Kasumi-1 (cell line): ENCODE measurements at regions not wholly inside any gene's neighbourhood (a gene's known extent, or its start where the extent isn't known, plus 50 kb on each side); places are given as distances from the start of the nearest gene placed in this dataset.
"Not testable (repeated sequence)": the region's sequence is repeated elsewhere in the genome, so short reads cannot be mapped to it uniquely, and the experiment has no call there.

Experiments
- DNase-seq, 2 experiments: peaks; one replicate each; lab custom pipeline; 2025; lab: John Stamatoyannopoulos, UW

DNA sequence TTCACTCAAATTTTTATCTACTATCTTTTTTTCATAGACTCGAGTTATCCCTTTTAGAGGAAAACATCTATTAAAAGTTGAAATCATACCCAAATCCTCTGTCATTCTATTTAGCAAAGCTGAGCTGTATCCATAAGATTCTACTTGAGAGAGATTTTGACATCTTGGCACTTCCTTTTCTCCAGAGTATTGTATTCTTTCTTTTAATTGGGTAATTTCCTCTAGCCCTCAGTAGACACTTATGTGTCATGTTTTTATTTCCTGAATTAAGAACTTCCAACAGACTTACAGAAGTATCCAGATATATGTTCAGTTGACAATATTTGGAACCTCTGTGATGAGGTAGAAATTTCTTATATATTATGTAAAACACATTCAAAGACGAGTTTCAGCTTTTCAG, 201.6 kb upstream of the NR3C2 start:
- peak; percentile 46 to 50 for DNase-seq

GRCh38 chr4:148642907-148643306, 200.7 kb upstream of the NR3C2 start:
- no peak for DNase-seq

DNA sequence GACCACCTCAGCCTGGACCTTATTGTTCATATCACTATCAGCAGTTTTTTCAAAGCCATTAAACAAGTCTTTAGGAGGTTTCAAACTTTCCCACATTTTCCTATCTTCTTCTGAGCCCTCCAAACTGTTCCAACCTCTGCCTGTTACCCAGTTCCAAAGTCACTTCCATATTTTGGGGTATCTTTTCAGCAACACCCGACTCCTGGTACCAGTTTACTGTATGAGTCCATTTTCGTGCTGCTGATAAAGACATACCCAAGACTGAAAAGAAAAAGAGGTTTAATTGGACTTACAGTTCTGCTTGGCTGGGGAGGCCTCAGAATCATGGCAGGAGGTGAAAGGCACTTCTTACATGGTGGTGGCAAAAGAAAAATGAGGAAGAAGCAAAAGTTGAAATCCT, 195.9 kb upstream of the NR3C2 start:
- not testable (repeated sequence) for DNase-seq

GRCh38 chr4:148637453-148637852, 195.2 kb upstream of the NR3C2 start:
- not testable (repeated sequence) for DNase-seq

DNA sequence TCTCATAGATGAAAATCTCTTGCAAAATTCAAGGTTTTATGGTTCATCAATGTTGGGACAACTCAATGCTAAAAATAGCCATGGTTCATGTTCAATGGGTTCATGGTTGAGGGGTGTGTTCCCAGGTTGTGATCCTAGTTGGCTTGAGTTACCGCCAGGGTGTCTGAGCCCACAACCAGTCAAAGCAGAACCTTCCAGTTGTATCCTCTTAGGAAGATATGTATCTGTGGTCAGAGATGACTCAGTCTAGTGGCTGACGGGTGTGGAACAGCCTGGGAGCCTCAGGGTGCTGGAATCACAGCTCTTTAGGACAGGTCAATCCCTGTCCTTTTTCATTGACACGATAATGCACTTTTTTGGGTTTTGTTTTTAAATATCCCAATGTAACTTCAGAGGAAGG, 192.3 kb upstream of the NR3C2 start:
- DNase-seq, result peak; percentile 22 to 49

- no peak for DNase-seq
Observed at GRCh38 chr4:148633720-148634119, 191.5 kb upstream of the NR3C2 start.

GRCh38 chr4:148632476-148632875, 190.3 kb upstream of the NR3C2 start:
- DNase-seq, result no peak

DNA sequence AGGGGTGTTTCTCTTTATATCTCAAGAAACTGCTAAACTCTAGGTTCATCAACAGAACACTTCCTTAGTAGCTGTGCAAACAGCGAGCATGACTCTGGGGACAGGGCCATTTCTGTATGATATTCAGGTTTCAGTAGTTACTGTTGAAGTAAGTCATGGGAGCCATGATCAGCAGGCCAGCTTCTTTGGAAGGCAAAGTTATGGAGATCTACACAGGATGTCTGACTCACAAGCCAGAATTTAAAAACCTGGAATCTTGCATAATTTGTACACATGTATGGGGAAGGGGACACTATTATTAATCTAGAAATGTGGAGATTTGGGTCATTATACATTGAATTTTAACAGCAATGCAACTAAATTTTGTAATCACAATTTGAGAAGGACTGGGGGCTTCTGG, 187.8 kb upstream of the NR3C2 start:
- no peak for DNase-seq

DNA sequence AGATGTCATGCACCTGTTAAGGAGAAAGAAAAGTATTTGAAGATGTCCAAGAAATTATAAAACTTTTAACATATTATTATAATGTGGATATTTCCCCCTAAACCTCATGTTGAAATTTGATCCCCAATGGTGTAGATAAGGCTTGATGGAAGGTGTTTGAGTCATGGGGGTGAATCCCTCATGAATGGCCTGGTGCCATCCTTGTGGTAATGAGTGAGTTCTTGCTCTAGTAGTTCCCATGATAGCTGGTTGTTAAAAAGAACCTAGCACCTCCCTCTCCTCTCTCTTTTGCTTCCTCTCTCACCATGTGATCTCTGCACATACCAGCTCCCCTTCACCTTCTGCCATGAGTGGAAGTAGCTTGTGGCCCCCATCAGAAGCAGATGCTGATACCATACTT, 176.6 kb upstream of the NR3C2 start:
- DNase-seq, result no peak

- DNase-seq, result no peak
Observed at GRCh38 chr4:148608968-148609367, 166.8 kb upstream of the NR3C2 start.

- not testable (repeated sequence) for DNase-seq
Observed at GRCh38 chr4:148598418-148599207, 156.4 kb upstream of the NR3C2 start.

- DNase-seq, result no peak
Observed at GRCh38 chr4:148589182-148589581, 147.0 kb upstream of the NR3C2 start.

GRCh38 chr4:148575577-148575976, 133.4 kb upstream of the NR3C2 start:
- DNase-seq, result no peak

DNA sequence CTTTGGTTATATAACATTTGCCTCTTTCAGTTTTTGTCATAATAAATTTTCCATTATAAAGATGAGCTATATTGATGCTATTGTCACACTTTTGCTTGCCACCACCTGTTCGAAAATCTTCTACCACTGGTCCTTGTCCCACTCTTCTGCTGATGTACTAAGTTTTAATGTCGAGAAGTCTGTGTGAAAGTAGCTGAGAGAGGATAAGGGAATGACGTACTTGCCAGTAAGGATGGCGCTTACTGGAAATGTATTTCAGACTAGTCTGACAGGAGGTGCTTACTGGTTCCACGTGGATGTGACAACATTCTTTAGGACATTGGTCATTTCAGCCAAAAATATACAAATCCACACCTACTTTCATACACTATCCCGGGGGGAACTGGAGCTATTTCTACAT, 132.7 kb upstream of the NR3C2 start:
- DNase-seq, result no peak

DNA sequence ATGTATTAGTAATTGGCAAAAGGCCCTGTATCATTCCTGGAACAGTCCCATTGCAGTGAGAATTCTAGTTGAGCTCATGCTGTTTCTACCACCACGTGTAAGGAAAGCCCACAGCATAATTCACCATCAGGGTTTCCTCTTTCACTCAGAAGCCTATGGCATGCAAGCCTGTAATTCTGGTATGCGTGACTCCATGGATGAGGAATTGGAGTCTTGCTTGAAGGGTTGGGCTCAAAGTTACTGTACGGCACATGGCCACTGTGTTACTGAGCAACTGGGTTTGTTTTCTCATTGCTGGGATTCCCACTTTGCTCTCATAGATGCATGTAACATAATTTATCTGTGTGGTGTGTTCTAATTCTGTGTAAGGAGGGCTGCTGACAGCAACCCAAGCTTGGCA, 132.3 kb upstream of the NR3C2 start:
- no peak for DNase-seq

DNA sequence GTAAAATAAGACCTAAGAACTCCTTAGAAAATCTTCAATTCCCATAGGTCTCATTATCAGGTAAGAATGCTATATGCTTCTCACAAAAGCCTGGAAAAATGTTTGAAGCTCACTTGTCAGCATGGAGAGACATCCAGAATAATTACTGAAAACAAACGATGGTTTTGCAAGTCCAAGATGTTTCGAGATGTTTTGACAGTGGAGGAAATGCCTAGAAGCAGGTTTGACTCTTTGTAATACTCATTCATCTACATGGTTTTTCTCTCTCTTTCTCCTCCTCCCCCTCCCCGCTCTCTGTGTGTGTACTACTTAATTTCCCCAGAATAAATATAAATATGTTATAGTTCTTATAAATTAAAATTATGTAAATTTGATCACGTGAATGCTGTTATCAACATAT, 131.9 kb upstream of the NR3C2 start:
- no peak for DNase-seq

GRCh38 chr4:148573296-148573695, 131.1 kb upstream of the NR3C2 start:
- no peak for DNase-seq

DNA sequence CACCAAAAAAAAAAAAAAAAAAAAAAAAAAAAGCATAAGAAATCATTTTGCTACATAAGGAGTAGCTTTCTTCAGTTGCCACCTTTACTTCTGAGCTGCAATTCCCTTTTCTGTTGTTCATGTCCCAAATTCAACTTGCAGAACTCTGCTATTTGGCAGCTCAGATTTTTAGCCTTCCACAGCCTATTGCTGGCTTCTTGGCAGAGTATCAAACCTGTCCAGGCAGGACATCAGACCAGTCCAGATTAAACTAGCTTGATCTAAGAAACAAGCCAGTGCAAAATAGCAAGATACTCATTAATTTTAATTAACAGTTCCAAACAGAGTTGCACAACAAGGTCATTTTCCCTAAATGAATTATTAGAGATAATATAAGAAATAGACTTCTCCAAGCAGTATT, 123.6 kb upstream of the NR3C2 start:
- DNase-seq, result no peak

DNA sequence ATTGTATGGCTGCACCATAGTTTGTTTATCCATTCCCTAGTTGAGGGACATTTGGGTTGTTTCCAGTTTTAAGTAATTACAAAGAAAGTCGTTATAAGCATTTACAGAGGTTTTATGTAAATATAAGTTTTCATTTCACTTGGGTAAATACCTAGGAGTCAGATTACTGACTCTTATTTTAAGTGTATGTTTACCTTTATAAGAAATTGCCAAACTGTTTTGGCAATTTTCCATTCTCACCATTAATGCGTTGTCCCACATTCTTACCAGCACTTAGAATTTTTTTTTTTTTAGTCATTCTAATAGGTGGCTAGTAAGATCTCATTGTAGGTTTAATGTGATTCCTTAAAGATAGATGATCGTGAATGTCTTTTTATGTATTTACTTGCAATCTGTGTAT, 121.5 kb upstream of the NR3C2 start:
- DNase-seq, result no peak

DNA sequence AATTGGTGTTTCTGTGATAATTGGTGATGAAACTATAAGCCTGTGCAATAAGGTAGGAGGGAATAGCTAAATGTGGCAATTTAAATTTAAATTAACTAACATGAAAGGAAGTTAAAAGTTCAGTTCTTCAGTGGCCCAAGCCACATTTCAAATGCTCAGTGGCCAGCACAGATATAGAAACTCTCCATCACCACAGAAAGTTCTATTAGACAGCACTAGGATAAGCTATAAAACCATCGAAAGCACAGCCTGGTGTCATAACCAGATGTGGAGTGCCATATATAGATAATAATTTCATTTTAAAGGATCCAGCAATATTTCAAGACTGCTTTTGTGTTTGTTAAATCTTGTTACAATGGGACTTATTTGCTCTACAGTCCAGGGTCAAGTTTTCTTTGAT, 119.3 kb upstream of the NR3C2 start:
- DNase-seq, result no peak

DNA sequence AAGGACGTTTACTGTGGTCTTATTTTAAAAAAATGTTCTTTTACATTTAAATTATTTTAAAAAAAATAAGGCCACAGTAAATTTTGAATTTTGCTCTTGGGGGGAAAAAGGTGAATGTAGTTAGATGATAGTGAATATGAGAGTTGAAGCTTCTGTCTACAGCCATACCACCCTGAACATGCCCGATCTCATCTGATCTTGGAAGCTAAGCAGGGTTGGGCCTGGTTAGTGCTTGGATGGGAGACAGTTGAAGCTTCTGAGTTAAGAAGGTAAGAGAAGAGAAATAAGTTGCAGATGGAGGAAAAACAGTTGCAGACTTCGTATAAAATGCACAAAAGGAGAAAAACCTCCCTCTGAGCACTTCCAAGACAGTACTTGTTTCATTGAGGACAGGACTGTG, 115.6 kb upstream of the NR3C2 start:
- no peak for DNase-seq

DNA sequence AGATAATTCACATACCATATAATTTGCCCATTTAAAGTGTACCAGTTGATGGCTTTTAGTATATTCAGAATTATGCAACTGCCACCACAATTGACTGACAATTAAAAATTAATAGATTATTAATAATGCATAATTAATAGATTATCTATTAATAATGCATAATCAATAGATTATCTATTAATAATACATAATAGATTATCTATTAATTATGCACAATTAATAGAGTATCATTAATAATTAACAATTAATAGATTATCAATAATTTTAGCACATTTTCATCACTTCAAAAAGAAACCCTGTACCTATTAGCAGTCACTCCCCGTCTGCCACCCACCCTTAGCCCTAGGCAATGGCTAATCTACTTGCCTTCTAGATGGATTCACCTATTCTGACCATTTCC, 108.6 kb upstream of the NR3C2 start:
- no peak for DNase-seq

- no peak for DNase-seq
Observed at GRCh38 chr4:148542922-148543623, 100.9 kb upstream of the NR3C2 start.
